ENCODE measurements at regions not wholly inside any gene's neighbourhood (a gene's known extent, or its start where the extent isn't known, plus 50 kb on each side); places are given as distances from the start of the nearest gene placed in this dataset.

- no peak for DNase-seq
These were observed 117.4 kb downstream of the MAT2B start for GRCh38 chr5:163622799-163623198.

- DNase-seq, result no peak
These were observed 118.1 kb downstream of the MAT2B start for GRCh38 chr5:163623524-163623923.

- no peak for DNase-seq
These were observed 118.6 kb downstream of the MAT2B start for GRCh38 chr5:163623986-163624385.

- peak in 1 of 3 donors; percentile 7 for DNase-seq
These were observed 119.0 kb downstream of the MAT2B start for GRCh38 chr5:163624431-163624830.

- DNase-seq, result no peak
These were observed 121.5 kb downstream of the MAT2B start for GRCh38 chr5:163626904-163627434.

- DNase-seq, result no peak
These were observed 126.4 kb downstream of the MAT2B start for GRCh38 chr5:163631856-163632255.

GRCh38 chr5:163633926-163634460 is 128.6 kb downstream of the MAT2B start:
- no peak for DNase-seq

GRCh38 chr5:163635631-163636030 is 130.2 kb downstream of the MAT2B start:
- DNase-seq, result peak in 2 of 3 donors; percentile 46 to 59

GRCh38 chr5:163642904-163643303 is 137.5 kb downstream of the MAT2B start:
- no peak for DNase-seq

GRCh38 chr5:163645421-163646416 is 140.3 kb downstream of the MAT2B start:
- DNase-seq, result no peak

GRCh38 chr5:163649514-163649913 is 144.1 kb downstream of the MAT2B start:
- DNase-seq, result no peak

- DNase-seq, result no peak
These were observed 148.1 kb downstream of the MAT2B start for GRCh38 chr5:163653526-163653925.

GRCh38 chr5:163658702-163659567 is 153.5 kb downstream of the MAT2B start:
- no peak for DNase-seq

GRCh38 chr5:163659568-163659902 is 154.1 kb downstream of the MAT2B start:
- no peak for DNase-seq

- no peak for DNase-seq
These were observed 155.1 kb downstream of the MAT2B start for GRCh38 chr5:163660486-163660885.

GRCh38 chr5:163661360-163661759 is 155.9 kb downstream of the MAT2B start:
- DNase-seq, result no peak

GRCh38 chr5:163670036-163670435 is 164.6 kb downstream of the MAT2B start:
- no peak for DNase-seq

- no peak for DNase-seq
These were observed 171.7 kb downstream of the MAT2B start for GRCh38 chr5:163677092-163677491.

- DNase-seq, result no peak
These were observed 176.8 kb downstream of the MAT2B start for GRCh38 chr5:163682234-163682633.

- DNase-seq, result no peak
These were observed 182.0 kb downstream of the MAT2B start for GRCh38 chr5:163687414-163687813.

GRCh38 chr5:163692091-163692490 is 186.7 kb downstream of the MAT2B start:
- no peak for DNase-seq

All from muscle of back (tissue), 3 donors.